ENCODE measurements at regions not wholly inside any gene's neighbourhood (a gene's known extent, or its start where the extent isn't known, plus 50 kb on each side); places are given as distances from the start of the nearest gene placed in this dataset.

- Histone ChIP-seq H3K36me3 (ENCODE audit: control insufficient read depth in 2 of 2, insufficient read depth in 2 of 2, low read length in 1 of 2) (no peaks in the 10 kb centered on the region), H3K9me3 (replicated peaks; ENCODE audit: control insufficient read depth, insufficient read depth, low read length) (no peaks in the 10 kb centered on the region), H3K9ac (ENCODE audit: control insufficient read depth, insufficient read depth, low read length) (no peak overlapping the region), H3K27me3 (replicated peaks in 1 of 2; ENCODE audit: control insufficient read depth in 2 of 2, insufficient read depth in 2 of 2, low read length in 1 of 2) (no peaks in the 10 kb centered on the region), H3K79me2 (ENCODE audit: control insufficient read depth, insufficient read depth, low read length) (no peaks in the 10 kb centered on the region), H3K4me1 (ENCODE audit: control insufficient read depth, insufficient read depth, low read length) (no peaks in the 10 kb centered on the region), H4K20me1 (ENCODE audit: control insufficient read depth, insufficient read depth) (no peaks in the 10 kb centered on the region), H3K27ac (ENCODE audit: control insufficient read depth, insufficient read depth) (no peak overlapping the region), H3K4me3 (no peak overlapping the region), H2AFZ (ENCODE audit: control insufficient read depth, low read depth, low read length) (no peak overlapping the region), H3K4me2 (ENCODE audit: control insufficient read depth, insufficient read depth) (no peak overlapping the region)
- SMC1A ChIA-PET (ENCODE audit: uncharacterized antibody, unreplicated experiment), result interaction anchor here (0.6 to 0.8 kb wide), 4 partner anchors 195 to 1972 kb away, joined by 3 to 4 read pairs (median 4); no protein-coding TSS in a partner anchor
- ATAC-seq (peak; percentile 44), DNase-seq (ENCODE audit: low read depth, low spot score) (no peak), FAIRE-seq (peak; percentile 73)
- 0% methylated on average over 2 of the region's 2 CpGs for WGBS (ENCODE audit: insufficient coverage, insufficient replicate concordance, low lambda C conversion rate, missing lambda C conversion rate)
- RAD21 ChIA-PET (ENCODE audit: unreplicated experiment), result interaction anchor here (0.7 to 1.7 kb wide), 6 partner anchors 31 to 1956 kb away, joined by 3 to 4 read pairs (median 4); no protein-coding TSS in a partner anchor
- intact Hi-C loops (cut with micrococcal nuclease; ENCODE audit: unreplicated experiment), result loop anchor here (1.0 to 5.0 kb wide), 5 partner anchors 95 to 1958 kb away; no protein-coding TSS in a partner anchor
- CTCF ChIA-PET, result interaction anchor here (0.5 to 2.4 kb wide), 17 partner anchors 10 to 1958 kb away, joined by 3 to 14 read pairs (median 3); no protein-coding TSS in a partner anchor
- no TSS peak for BruUV-seq (replicated peaks)
- in situ Hi-C loops (cut with MboI), result loop anchor here (25.0 kb wide), 1 partner anchor 1403 kb away; no protein-coding TSS in a partner anchor
- POLR2A ChIA-PET, result no interaction called here
- TF ChIP-seq ZNF384 (IDR thresholded peaks at IDR 0.05; ENCODE audit: borderline replicate concordance, low read depth, low read length) (peak; percentile 99), ASH2L (IDR thresholded peaks at IDR 0.05; ENCODE audit: borderline replicate concordance, low read depth) (no peak), ZNF687 (IDR thresholded peaks at IDR 0.05) (no peak), NBN (IDR thresholded peaks at IDR 0.05) (no peak), WRNIP1 (IDR thresholded peaks at IDR 0.05; ENCODE audit: borderline replicate concordance, low read depth, low read length) (no peak), SMC3 (IDR thresholded peaks at IDR 0.05; ENCODE audit: borderline replicate concordance, low read length) (peak; percentile 76; the same call in 1 of the 2 replicates), USF2 (IDR thresholded peaks at IDR 0.05; ENCODE audit: borderline replicate concordance, low read depth, low read length) (no peak), CHD2 (IDR thresholded peaks at IDR 0.05; ENCODE audit: borderline replicate concordance, low read depth, low read length) (no peak), ZBTB40 (IDR thresholded peaks at IDR 0.05; ENCODE audit: borderline replicate concordance) (no peak), CTCF (IDR thresholded peaks at IDR 0.05 in 2 of 3, conservative IDR thresholded peaks at IDR 0.05 in 1 of 3; ENCODE audit: control insufficient read depth in 2 of 3, extremely low read depth in 1 of 3, insufficient read depth in 1 of 3, low read depth in 3 of 3, low read length in 3 of 3) (peak; percentile 65 to 77 (median 69))
These were observed 256.0 kb downstream of the DCDC2C start for GRCh38 chr2:3959372-3959771.

Measured in GM12878 (cell line).